ENCODE measurements at regions not wholly inside any gene's neighbourhood (a gene's known extent, or its start where the extent isn't known, plus 50 kb on each side); places are given as distances from the start of the nearest gene placed in this dataset.
"Not testable (repeated sequence)": the region's sequence is repeated elsewhere in the genome, so short reads cannot be mapped to it uniquely, and the experiment has no call there.

- not testable (repeated sequence) for DNase-seq (ENCODE audit: low read depth, low spot score); H3K27ac ChIP-seq
Measured at GRCh38 chr1:149157409-149157808, 54.1 kb upstream of the NBPF9 start.

DNA sequence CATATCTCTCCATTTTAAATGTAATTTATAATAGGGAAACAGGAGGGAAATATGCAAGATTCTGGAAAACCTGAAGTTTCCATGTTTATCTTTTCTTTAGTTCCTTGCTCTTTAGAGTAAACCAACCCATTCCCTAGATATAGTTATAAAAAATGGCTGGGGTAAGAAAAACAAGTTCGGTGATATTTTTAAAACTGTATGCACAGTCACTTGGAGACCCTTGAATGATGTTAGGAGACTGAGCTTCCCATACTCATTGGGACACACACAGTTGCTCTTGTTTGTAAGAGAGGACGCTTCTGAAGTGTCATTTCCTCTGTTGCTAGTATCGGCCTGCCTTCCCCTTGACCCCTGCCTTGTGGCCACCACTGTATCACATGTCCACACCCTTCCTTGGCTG lies 55.0 kb upstream of the NBPF9 start:
- not testable (repeated sequence) for H3K27ac ChIP-seq; DNase-seq (ENCODE audit: low read depth, low spot score)

- H3K27ac ChIP-seq: not testable (repeated sequence)
Measured at GRCh38 chr1:149163063-149163444, 59.7 kb upstream of the NBPF9 start.

DNA sequence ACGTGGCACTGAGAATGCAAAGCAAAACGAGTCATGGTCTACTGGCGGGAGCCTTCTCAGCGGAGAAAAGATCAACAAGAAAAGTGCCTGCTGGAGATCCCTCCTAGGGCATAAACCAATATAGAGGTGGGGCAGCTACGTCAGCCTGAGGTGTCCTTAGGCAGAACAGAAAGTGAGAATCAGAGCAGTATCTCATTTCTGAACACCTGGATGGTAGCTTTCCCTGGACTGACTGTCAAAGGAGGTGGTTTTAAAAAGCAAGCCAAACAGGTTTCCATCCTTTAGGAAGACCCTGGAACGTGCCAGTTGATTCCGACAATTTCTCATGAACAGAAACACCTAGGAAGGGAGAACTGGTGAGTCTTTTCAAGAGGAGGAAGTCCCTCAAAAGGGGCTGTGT lies 71.4 kb upstream of the NBPF9 start:
- not testable (repeated sequence) for H3K27ac ChIP-seq; DNase-seq (ENCODE audit: low read depth, low spot score)

More at GRCh38 chr1:149163063-149163444, 59.7 kb upstream of the NBPF9 start:
- DNase-seq (ENCODE audit: low read depth, low spot score): not testable (repeated sequence)

DNA sequence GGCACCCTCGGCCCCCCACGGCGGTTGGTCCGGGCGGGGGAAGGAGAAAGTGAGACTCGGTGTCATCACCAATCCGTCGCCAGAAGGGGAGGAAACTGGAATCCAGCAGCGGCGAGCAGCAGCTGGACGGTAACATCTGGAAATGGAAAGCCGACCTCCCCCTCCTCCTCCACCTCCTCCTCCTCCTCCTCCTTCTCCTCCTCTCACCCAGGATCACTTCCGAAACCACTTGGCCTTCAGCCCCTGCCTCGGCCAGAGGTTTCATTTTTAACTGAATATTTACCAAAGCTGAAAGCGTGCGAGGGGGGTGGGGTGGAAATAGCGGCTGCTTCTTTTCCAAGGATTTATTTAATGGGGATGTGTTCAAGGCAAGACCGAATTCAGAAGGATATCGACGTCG lies 72.5 kb upstream of the NBPF9 start:
- peak overlapping the region; percentile 88 for H3K27ac ChIP-seq
- not testable (repeated sequence) for DNase-seq (ENCODE audit: low read depth, low spot score)

- H3K27ac ChIP-seq: peak overlapping the region; percentile 88
- DNase-seq (ENCODE audit: low read depth, low spot score): not testable (repeated sequence)
Measured at GRCh38 chr1:149176453-149177316, 73.3 kb upstream of the NBPF9 start.

- DNase-seq (ENCODE audit: low read depth, low spot score); H3K27ac ChIP-seq: not testable (repeated sequence)
Measured at GRCh38 chr1:149190742-149191141, 87.4 kb upstream of the NBPF9 start.

- H3K27ac ChIP-seq; DNase-seq (ENCODE audit: low read depth, low spot score): not testable (repeated sequence)
Measured at GRCh38 chr1:149196651-149197050, 93.3 kb upstream of the NBPF9 start.

- DNase-seq (ENCODE audit: low read depth, low spot score); H3K27ac ChIP-seq: not testable (repeated sequence)
Measured at GRCh38 chr1:149200567-149200966, 97.2 kb upstream of the NBPF9 start.

DNA sequence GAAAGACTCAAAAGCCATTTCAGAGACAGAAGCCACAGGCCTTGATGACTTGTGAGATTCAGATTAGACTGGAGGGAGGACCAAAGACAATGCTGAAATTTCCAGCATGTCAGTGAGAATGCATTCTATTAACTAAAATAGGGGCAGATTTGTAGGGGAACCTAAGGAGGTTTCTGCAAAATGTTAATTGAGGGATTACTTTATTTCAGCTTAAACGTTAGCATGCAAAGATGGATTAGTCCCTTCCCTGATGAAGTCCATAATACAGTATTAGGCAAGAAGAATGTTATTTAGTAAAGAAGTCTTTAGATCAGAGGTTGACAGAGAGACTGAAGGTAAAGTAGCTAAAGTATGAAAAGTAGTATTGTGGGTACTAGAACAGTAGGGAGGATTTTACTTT lies 98.9 kb upstream of the NBPF9 start:
- not testable (repeated sequence) for H3K27ac ChIP-seq; DNase-seq (ENCODE audit: low read depth, low spot score)

GRCh38 chr1:149204396-149204795 lies 101.0 kb upstream of the NBPF9 start:
- DNase-seq (ENCODE audit: low read depth, low spot score); H3K27ac ChIP-seq: not testable (repeated sequence)

DNA sequence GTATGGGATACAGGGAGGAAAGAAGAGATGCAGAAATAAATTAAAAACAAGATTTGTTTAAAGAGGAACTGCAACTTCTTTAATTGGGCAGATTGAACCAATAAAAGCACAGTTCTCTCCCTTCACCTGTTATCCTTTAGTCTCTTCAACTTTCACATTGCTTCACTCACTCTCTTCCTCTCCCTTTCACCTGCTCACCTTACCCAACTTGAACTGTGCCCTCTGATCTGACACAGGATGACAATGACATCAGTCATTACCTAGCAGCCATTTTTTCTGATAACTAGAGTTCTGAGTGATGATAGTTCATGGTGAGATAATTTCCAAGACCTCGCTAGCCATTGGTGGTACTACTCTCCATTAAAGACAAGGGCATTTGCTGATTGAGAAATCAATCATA lies 105.5 kb upstream of the NBPF9 start:
- DNase-seq (ENCODE audit: low read depth, low spot score): not testable (repeated sequence)

DNA sequence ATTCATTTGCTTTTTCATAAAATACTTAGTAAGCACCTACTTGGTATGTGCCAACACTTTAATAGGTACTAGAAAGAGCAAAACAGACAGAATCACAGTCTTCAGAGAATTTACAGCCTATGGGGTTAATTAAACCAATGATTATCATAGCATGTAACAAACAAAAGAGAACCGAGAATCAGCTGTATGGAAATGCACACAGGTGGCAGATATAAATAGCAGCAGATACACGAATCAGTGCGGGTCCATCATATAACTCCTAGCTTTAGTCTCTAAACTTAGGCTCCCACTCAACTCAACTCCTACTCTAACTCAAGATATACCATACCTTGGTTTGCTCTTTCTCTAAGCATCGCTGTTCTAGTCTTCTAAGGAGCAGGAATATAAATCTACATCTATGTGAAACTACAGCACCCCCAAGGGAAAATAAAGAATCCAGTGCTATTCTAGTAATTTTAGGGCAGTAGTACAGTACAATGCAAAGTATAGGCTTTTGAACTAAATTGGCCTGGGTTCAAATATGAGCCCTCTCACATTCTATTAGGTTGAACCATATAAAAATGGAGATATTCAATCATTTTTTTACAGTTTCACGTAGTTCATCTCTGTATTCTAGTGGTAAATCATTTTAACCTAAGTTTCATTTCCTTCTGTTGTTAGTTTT lies 108.5 kb upstream of the NBPF9 start:
- DNase-seq (ENCODE audit: low read depth, low spot score); H3K27ac ChIP-seq: not testable (repeated sequence)

More for the DNA sequence above, 105.5 kb upstream of the NBPF9 start:
- H3K27ac ChIP-seq: not testable (repeated sequence)

- DNase-seq (ENCODE audit: low read depth, low spot score); H3K27ac ChIP-seq: not testable (repeated sequence)
Measured at GRCh38 chr1:149212946-149213345, 109.6 kb upstream of the NBPF9 start.

DNA sequence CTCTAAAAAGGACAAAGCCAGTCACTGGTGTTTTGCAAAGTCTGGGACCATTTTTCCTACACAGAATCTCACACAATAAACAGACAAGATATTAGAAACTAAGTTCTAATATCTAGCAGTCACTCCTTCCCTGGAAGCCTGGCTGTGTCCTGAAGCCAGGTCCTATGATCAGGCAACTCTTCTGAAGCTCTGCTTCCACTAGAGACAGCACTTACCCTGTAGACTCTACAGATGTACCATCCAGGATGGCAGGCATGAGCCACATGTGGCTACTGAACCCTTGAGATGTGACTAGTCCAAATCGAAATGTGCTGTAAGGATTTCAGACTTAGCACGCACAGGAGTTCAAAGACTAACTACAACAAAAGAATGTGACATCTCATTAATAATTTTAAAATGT lies 110.3 kb upstream of the NBPF9 start:
- H3K27ac ChIP-seq; DNase-seq (ENCODE audit: low read depth, low spot score): not testable (repeated sequence)

GRCh38 chr1:149218080-149218988 lies 115.0 kb upstream of the NBPF9 start:
- not testable (repeated sequence) for DNase-seq (ENCODE audit: low read depth, low spot score); H3K27ac ChIP-seq

DNA sequence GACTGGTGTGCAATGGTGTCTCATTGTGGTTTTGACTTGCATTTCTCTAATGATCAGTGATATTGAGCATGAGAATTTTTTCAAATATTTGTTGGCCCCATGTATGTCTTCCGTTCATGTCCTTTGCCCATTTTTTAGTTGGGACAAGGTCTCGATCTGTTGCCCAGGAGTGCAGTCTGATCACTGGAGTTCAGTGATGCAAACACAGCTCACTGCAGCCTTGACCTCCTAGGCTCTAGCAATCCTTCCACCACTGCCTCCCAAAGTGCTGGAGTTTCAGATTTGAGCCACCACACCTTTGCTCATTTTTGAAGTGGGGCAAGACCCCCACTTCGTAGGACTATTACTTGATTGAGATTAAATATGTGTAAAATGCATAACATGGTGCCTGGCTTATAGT lies 116.2 kb upstream of the NBPF9 start:
- H3K27ac ChIP-seq; DNase-seq (ENCODE audit: low read depth, low spot score): not testable (repeated sequence)

- not testable (repeated sequence) for DNase-seq (ENCODE audit: low read depth, low spot score); H3K27ac ChIP-seq
Measured at GRCh38 chr1:149220463-149221074, 117.2 kb upstream of the NBPF9 start.

- not testable (repeated sequence) for H3K27ac ChIP-seq; DNase-seq (ENCODE audit: low read depth, low spot score)
Measured at GRCh38 chr1:149227933-149228665, 124.7 kb upstream of the NBPF9 start.
